ES-I3 (cell line): ENCODE measurements at regions not wholly inside any gene's neighbourhood (a gene's known extent, or its start where the extent isn't known, plus 50 kb on each side); places are given as distances from the start of the nearest gene placed in this dataset.

Experiments used
- H3K36me3 ChIP-seq: 2 replicates; pipeline ENCODE4 v1.6.1; 2013; ENCODE audit warnings: mild to moderate bottlenecking, low read length, control low read depth, moderate library complexity; ENCODE audit not compliant: insufficient read depth
- H3K4me1 ChIP-seq: 2 replicates; pipeline ENCODE4 v1.6.1; 2013; ENCODE audit warnings: mild to moderate bottlenecking, control low read depth, low read length; ENCODE audit not compliant: insufficient read depth
- H3K9ac ChIP-seq: 2 replicates; pipeline ENCODE4 v1.6.1; 2013; ENCODE audit warnings: low read depth, mild to moderate bottlenecking, low read length, moderate library complexity
- H3K9me3 ChIP-seq: 2 replicates; pipeline ENCODE4 v1.6.1; 2013; ENCODE audit warnings: mild to moderate bottlenecking, low read length, moderate library complexity; ENCODE audit not compliant: control insufficient read depth, insufficient read depth

DNA sequence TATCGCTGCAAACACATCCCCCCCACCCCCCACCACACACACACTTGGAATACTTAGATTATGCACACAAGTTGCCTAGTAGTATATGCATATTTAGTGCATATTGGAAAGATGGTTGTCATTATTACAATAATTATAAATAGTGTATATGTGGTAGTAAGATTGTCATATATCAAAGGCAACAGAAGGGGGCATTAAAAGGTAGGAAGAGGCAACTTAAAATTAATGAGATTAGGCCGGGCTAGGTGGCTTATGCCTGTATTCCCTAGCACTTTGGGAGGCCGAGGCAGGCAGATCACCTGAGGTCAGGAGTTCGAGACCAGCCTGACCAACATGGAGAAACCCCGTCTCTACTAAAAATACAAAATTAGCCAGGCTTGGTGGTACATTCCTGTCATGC lies 52.1 kb downstream of the GSC start:
- Histone ChIP-seq H3K9ac (no peak overlapping the region), H3K36me3 (no peaks in the 10 kb centered on the region), H3K4me1 (no peaks in the 10 kb centered on the region), H3K9me3 (no peaks in the 10 kb centered on the region)

DNA sequence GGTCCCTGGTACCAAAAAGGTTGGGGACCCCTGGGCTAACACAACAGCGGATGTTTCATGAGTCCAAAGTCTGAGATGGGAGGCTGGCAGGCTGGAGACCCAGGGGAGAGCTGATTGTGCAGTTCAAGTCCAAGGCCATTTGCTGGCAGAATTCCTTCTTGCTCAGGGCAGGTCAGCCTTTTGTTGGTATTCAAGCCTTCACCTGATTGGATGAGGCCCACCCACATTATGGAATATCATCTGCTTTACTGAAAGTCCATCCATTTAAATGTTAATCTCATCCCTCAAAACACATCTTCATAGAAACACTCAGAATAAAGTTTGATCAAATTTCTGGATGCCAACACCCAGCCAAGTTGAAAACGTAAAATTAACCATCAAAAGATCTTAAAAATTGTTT lies 52.9 kb downstream of the GSC start:
- Histone ChIP-seq H3K4me1 (no peaks in the 10 kb centered on the region), H3K36me3 (no peaks in the 10 kb centered on the region), H3K9me3 (no peaks in the 10 kb centered on the region), H3K9ac (no peak overlapping the region)

DNA sequence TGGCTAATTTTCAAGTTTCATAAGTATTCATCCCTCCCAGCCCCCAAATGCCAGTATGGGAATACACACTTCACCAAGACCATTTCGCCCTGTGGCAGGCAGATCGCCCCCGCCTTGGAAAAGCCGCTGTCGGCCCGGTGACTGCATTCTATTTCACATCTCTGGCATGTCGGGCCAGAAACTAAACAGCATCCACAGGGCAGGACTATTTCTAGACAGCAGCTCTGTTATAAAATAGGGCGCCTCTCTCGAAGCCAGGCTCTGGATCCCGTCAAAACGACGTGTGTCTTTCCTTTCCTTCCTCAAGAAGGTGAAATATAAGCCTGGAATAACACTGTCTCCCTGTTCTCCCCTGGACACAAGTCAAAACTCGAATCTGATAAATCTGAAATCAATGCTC lies 56.8 kb downstream of the GSC start:
- H3K4me1 ChIP-seq: no peaks in the 10 kb centered on the region
- no peaks in the 10 kb centered on the region for H3K9me3 ChIP-seq
- H3K9ac ChIP-seq: no peak overlapping the region
- no peaks in the 10 kb centered on the region for H3K36me3 ChIP-seq

DNA sequence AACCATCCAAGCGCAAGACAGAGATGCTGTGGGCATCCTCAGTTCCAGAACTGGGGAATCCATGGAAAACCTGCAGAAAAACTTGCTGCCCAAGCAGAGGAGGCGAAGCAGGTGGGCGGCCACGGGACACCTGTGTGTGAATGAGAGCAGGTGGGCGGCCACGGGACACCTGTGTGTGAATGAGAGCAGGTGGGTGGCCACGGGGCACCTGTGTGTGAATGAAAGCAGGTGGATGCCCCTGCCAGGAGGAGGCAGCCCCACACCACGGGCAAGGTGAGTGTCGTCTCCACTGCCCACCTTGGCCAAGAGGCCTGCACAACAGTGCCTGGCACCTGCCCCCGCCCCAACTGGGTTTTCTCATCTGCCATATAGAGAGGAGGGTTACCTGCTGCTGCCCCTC lies 59.2 kb downstream of the GSC start:
- H3K9me3 ChIP-seq: no peaks in the 10 kb centered on the region
- no peaks in the 10 kb centered on the region for H3K36me3 ChIP-seq
- H3K9ac ChIP-seq: no peak overlapping the region
- H3K4me1 ChIP-seq: no peaks in the 10 kb centered on the region

DNA sequence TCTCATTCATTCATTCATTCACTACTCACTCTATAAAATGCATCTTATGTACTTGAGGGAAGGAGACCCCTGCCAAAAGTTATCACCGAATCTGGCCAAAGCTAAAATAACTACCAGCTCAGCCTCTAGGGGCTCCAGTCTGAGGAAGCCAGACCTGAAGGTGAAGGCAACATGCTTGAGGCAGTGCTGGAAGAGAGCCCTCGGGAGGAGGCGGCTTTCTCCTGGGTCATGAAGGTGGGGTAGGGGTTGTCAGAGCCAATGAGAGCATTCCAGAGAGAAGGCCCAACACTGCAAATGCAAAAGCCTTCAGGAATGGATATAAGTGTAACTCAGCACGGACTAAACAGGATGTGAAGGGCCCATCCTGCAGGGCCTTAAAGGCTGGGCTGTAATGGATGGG lies 62.4 kb downstream of the GSC start:
- H3K36me3 ChIP-seq: no peaks in the 10 kb centered on the region
- H3K9me3 ChIP-seq: no peaks in the 10 kb centered on the region
- no peak overlapping the region for H3K9ac ChIP-seq
- H3K4me1 ChIP-seq: no peaks in the 10 kb centered on the region

DNA sequence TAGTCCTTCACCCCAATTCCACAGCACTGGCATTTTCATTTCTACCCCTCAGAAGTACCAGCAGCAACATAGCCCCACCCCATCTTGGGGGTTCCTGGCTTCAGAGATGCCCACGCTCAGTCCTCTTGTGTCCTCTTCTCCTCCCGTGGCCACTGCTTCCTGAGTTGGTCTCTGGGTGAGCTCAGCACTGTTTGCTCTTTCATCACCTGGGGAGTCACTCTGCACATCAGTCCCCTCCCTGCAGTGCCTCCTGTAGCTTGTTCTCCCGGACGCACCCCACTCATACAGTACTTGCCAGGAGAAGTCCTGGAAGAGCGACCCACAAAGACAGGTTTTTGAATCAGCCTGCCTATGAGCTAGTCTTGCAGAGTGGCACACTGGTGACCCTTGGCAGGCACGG lies 63.8 kb downstream of the GSC start:
- Histone ChIP-seq H3K4me1 (no peaks in the 10 kb centered on the region), H3K9ac (no peak overlapping the region), H3K9me3 (no peaks in the 10 kb centered on the region), H3K36me3 (no peaks in the 10 kb centered on the region)

DNA sequence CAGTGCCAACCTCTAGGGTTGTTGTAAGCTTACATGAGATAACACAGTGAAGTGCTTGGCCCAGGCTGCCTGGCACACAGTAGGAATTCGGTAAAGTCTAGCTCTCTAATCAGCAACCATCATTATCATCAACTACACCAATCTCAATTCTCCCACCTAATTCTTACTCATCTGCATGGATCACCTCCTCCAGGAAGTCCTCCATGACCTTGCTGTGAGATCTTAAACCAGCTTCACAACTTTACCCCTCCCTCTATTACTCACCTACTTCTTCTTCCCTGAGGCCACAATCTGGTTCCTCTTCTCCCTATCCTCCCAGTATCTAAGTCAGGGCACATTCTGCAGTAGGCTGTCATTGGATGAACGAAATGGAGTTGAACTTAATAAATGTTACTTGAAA lies 67.3 kb downstream of the GSC start:
- Histone ChIP-seq H3K9me3 (no peaks in the 10 kb centered on the region), H3K36me3 (no peaks in the 10 kb centered on the region), H3K4me1 (no peaks in the 10 kb centered on the region), H3K9ac (no peak overlapping the region)

DNA sequence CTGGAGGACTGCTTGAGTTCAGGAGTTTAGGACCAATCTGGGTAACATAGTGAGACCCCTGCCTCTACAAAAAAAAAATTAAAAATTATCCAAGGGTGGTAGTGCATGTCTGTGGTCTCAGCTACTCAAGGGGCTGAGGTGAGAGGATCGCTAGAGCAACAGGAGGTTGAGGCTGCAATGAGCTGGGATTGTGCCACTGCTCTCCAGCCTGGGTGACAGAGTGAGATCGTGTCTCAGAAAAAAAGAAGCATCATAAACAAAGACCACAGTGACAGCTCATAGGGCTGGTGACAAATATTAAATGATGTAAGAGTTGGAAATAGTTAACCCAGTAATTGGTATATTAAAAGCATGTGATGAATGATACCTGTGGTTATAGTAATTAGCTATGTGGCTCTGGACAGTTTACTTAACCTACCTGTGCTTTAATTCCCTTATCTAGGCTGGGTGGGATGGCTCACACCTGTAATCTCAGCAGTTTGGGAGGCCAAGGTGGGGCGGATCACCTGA lies 68.0 kb downstream of the GSC start:
- H3K4me1 ChIP-seq: no peaks in the 10 kb centered on the region
- H3K36me3 ChIP-seq: no peaks in the 10 kb centered on the region
- H3K9ac ChIP-seq: no peak overlapping the region
- no peaks in the 10 kb centered on the region for H3K9me3 ChIP-seq

DNA sequence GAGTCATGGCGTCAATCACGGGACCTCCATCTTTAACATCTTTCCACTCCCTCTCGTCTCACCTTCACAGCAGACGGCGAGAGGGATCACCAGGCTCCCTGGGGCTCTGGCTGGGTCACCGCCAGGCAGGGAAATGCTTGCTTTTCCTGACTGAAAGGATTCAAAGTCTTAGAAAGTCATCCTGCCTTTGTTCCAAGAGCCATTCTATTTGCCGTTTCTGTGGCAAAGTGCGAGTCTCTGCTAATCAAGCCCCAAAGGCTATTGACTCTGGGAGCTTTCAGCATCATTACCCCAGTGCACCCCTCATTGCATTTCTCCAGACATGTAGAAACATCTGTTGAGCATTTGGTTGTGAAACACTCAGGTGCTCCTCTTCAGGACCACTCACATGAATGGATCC lies 69.6 kb downstream of the GSC start:
- Histone ChIP-seq H3K4me1 (no peaks in the 10 kb centered on the region), H3K9me3 (no peaks in the 10 kb centered on the region), H3K9ac (no peak overlapping the region), H3K36me3 (no peaks in the 10 kb centered on the region)

DNA sequence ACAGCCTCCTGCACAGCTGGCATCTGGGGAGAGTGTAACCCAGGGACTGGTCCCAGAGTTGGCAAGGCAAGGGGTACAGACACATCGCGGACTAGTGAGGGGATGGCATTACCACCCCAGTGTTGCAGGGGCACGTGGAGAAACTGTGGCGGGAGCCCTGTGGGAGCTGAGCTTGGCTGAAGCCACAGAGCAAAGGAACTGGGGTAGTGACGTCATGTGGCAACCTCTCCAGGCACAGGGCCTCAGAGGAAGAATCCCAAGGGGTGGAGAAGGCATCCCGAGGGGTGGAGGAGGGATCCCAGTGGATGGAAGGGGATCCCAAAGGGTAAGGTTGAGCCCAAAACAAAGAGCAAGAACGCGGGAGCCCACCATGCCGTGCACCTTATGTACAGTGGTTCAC lies 70.1 kb downstream of the GSC start:
- Histone ChIP-seq H3K9me3 (no peaks in the 10 kb centered on the region), H3K4me1 (no peaks in the 10 kb centered on the region), H3K9ac (no peak overlapping the region), H3K36me3 (no peaks in the 10 kb centered on the region)

DNA sequence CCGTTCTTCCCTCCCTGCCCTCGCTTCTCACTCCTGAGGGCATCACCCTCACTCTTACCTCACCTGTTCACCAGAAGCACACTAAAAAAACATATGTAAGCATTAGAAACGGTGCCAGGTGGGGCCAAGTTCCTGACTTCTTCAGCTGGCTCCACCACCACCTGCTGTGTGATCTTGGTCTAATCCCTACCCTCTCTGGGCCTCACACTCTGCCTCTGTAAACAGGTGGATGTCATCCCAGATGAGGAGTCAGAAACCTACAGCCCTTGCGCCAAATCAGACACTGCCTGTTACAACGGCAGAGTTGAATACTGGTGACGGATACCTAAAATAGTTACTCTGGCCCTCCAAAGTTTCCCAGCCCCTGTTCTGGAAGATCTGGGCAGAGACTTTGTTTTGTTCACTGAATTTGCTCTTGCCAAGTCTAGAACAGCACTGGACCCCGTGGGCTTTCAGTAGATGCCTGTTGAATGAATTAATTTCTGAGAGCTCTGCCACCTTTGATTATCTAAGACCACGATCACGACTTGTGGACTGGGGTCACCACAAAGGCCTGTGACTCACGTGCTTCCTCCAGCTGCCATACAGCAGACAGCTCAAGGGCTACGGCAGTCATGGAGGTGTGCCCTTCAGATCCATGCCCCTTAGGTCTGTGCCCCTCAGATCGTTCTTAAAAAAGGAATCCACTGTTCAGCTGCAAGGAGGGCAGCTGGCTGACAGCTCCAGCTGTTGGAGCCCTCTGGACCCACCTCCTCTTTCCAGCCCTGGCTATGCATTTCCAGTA lies 71.9 kb downstream of the GSC start:
- H3K9me3 ChIP-seq: no peaks in the 10 kb centered on the region
- H3K9ac ChIP-seq: no peak overlapping the region
- no peaks in the 10 kb centered on the region for H3K36me3 ChIP-seq
- H3K4me1 ChIP-seq: peaks cover 7% of the 10 kb centered on the region; the same call in 1 of the 2 replicates

DNA sequence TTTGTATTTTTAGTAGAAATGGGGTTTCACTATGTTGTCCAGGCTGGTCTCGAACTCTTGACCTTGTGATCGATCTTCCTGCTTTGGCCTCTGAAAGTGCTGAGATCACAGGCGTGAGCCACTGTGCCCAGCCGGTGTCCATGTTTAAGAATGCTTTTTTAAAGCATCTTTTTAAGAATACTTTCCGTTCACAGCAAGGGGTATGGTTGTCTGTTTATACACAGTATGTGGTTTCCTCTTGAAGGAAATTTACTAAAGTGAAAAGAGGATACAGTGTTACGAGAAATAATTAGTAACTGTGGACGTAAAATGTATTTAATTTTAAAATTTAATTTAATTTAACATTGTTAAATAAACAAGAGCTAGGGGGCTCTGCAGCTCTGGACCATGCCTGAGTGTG lies 73.4 kb downstream of the GSC start:
- no peaks in the 10 kb centered on the region for H3K36me3 ChIP-seq

DNA sequence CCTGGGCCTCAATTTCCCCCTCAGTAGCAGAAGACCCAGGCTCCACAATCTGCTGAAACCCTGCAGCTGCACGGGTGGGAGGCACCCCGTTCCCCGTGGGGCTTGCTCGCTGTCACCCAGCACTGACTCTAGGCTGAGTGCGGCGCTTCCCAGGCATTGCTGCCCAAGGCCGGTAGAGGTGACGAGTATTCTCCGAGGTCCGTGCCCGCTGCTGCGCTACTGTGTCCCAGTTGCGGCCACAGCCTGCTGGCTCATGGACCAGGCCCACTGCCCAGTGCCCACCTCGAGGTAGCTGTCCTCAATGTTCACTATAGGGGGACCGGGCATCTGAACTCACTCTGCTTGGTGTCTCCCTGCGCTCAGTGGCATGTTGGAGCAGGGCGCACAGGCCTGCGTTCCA lies 74.7 kb downstream of the GSC start:
- H3K9ac ChIP-seq: no peak overlapping the region
- no peaks in the 10 kb centered on the region for H3K9me3 ChIP-seq
- peaks cover 7% of the 10 kb centered on the region; the same call in 1 of the 2 replicates for H3K4me1 ChIP-seq
- H3K36me3 ChIP-seq: no peaks in the 10 kb centered on the region

More for the DNA sequence above, 73.4 kb downstream of the GSC start:
- H3K4me1 ChIP-seq: peaks cover 7% of the 10 kb centered on the region; the same call in 1 of the 2 replicates
- H3K9ac ChIP-seq: no peak overlapping the region
- no peaks in the 10 kb centered on the region for H3K9me3 ChIP-seq

DNA sequence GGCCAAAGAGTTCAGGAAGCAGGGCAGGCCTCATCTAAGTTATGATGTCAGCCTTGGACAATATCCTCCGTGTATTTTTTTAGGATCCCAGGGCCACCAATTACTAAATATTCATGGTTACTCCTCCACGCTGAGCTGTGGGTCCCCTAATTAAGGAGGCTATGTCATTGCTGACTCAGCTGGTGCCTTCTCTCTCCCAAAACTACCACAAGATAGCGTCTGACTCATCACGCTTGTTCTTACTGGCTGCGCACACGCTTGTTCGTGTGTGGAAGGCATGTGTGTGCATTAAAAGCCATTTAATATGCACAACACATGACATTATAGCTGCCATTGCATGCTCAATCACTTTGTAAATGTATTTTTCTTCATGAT lies 78.3 kb downstream of the GSC start:
- H3K9ac ChIP-seq: no peak overlapping the region
- no peaks in the 10 kb centered on the region for H3K36me3 ChIP-seq
- H3K4me1 ChIP-seq: peaks cover 10% of the 10 kb centered on the region; the same call in 1 of the 2 replicates
- H3K9me3 ChIP-seq: no peaks in the 10 kb centered on the region

DNA sequence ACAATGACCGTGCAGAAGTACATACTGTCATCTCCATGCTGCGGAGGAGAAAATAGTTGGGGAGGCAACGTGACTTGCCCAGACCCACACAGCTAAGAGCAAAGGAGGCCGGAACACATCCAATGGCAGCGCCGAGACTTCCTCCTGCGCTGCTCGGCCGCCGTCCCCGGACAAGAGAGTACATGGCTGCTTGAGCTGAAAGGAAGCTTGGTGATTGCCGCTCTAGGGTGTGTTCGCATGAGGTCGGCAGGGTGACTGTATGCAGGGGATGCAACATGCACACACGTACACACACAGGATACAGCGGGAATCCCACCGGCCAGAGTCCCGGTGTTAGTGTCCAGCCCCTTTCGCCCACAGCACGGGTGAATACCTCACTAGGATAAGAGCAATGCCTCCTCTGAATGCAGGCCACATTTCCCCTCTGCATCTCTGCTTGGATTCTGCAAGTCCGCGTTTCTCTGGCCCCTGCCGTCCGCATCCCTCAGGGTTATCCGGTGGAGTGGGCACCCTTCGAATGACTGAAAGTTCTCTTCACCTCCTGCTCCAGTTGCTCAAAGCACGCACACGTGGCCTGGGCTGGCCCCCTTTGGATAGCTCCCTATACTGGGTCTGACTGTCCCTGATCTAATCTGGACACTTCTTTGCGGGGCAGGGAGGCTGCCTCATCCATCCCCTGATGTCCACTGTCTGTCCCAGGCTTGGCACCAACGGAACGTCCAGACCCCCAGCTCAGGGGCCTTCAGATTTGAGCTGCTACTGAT lies 78.8 kb downstream of the GSC start:
- H3K9ac ChIP-seq: no peak overlapping the region
- H3K36me3 ChIP-seq: no peaks in the 10 kb centered on the region
- H3K4me1 ChIP-seq: peaks cover 10% of the 10 kb centered on the region; the same call in 1 of the 2 replicates
- no peaks in the 10 kb centered on the region for H3K9me3 ChIP-seq
